ENCODE measurements at regions not wholly inside any gene's neighbourhood (a gene's known extent, or its start where the extent isn't known, plus 50 kb on each side); places are given as distances from the start of the nearest gene placed in this dataset.

GRCh38 chr22:27142286-27142685, 484.9 kb downstream of the MIAT start:
- Histone ChIP-seq H3K27ac (no peak overlapping the region), H3K27me3 (no peaks in the 10 kb centered on the region), H3K36me3 (no peaks in the 10 kb centered on the region), H3K4me3 (no peak overlapping the region), H3K9me3 (no peaks in the 10 kb centered on the region), H3K4me1 (no peaks in the 10 kb centered on the region)
- no peak for DNase-seq (ENCODE audit: extremely low spot score in 2 of 2)
- TF ChIP-seq, protein P1, sequence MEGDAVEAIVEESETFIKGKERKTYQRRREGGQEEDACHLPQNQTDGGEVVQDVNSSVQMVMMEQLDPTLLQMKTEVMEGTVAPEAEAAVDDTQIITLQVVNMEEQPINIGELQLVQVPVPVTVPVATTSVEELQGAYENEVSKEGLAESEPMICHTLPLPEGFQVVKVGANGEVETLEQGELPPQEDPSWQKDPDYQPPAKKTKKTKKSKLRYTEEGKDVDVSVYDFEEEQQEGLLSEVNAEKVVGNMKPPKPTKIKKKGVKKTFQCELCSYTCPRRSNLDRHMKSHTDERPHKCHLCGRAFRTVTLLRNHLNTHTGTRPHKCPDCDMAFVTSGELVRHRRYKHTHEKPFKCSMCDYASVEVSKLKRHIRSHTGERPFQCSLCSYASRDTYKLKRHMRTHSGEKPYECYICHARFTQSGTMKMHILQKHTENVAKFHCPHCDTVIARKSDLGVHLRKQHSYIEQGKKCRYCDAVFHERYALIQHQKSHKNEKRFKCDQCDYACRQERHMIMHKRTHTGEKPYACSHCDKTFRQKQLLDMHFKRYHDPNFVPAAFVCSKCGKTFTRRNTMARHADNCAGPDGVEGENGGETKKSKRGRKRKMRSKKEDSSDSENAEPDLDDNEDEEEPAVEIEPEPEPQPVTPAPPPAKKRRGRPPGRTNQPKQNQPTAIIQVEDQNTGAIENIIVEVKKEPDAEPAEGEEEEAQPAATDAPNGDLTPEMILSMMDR (IDR thresholded peaks at IDR 0.05), result no peak
- TF ChIP-seq POLR2AphosphoS5 (IDR thresholded peaks at IDR 0.05; ENCODE audit: insufficient read depth in 1 of 2, low read depth in 1 of 2) (no peak), POLR2A (IDR thresholded peaks at IDR 0.05) (no peak)
- intact Hi-C loops (cut with DNase I), result no loop called here

DNA sequence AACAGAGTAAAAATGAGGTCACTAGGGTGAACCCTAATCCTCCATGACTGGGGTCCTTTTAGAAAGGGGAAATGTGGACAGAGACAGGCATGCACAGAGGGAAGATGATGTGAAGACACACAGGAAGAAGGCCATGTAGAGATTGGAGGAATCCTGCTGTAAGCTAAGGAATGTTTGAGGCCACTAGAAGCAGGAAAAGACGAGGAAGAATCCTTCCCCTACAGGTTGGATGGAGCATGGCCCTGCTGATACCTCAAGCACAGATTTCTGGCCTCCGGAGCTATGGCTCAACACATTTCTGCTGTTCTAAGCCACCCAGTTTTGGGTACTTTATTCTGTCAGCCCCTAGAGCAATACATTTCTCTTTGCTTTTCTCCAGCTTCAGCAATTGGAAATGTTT, 486.9 kb downstream of the MIAT start:
- Histone ChIP-seq H3K9me3 (no peaks in the 10 kb centered on the region), H3K27ac (no peak overlapping the region), H3K4me1 (no peaks in the 10 kb centered on the region), H3K27me3 (no peaks in the 10 kb centered on the region), H3K36me3 (no peaks in the 10 kb centered on the region), H3K4me3 (no peak overlapping the region)
- intact Hi-C loops (cut with DNase I), result no loop called here
- DNase-seq (ENCODE audit: extremely low spot score in 2 of 2), result no peak
- TF ChIP-seq POLR2A (IDR thresholded peaks at IDR 0.05) (no peak), POLR2AphosphoS5 (IDR thresholded peaks at IDR 0.05; ENCODE audit: insufficient read depth in 1 of 2, low read depth in 1 of 2) (no peak)
- TF ChIP-seq, protein P1 (IDR thresholded peaks at IDR 0.05), result no peak

- H3K27ac ChIP-seq, result no peak overlapping the region
- no peak overlapping the region for H3K4me3 ChIP-seq
- no peaks in the 10 kb centered on the region for H3K27me3 ChIP-seq
- no peak for DNase-seq (ENCODE audit: extremely low spot score in 2 of 2)
- no peaks in the 10 kb centered on the region for H3K4me1 ChIP-seq
- no peaks in the 10 kb centered on the region for H3K36me3 ChIP-seq
- TF ChIP-seq, protein P1 (IDR thresholded peaks at IDR 0.05), result no peak
- TF ChIP-seq POLR2A (IDR thresholded peaks at IDR 0.05) (no peak), POLR2AphosphoS5 (IDR thresholded peaks at IDR 0.05; ENCODE audit: insufficient read depth in 1 of 2, low read depth in 1 of 2) (no peak)
- intact Hi-C loops (cut with DNase I), result no loop called here
- H3K9me3 ChIP-seq, result no peaks in the 10 kb centered on the region
Measured at GRCh38 chr22:27146866-27147633, 489.7 kb downstream of the MIAT start.

DNA sequence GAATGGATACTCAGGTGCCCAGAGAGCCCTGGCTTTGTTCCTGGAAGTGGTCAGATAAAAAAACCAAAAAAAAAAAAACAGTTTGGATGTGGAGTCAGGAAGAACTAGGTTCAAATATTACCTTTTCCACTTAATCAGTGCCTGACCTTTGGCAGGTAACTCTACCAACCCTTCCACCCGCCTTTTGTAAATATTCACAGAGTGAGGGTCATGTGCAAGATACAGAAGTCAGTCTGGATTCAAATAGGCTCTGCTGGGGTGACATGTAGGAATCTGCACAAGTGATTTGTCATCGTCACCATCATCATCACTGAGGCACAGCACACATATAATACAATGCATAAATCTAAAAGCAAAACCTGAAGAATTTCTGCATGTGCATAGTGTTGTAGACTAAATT, 490.7 kb downstream of the MIAT start:
- Histone ChIP-seq H3K4me3 (no peak overlapping the region), H3K27ac (no peak overlapping the region), H3K4me1 (no peaks in the 10 kb centered on the region), H3K36me3 (no peaks in the 10 kb centered on the region), H3K27me3 (no peaks in the 10 kb centered on the region), H3K9me3 (no peaks in the 10 kb centered on the region)
- no peak for DNase-seq (ENCODE audit: extremely low spot score in 2 of 2)
- intact Hi-C loops (cut with DNase I), result no loop called here
- no peak for TF ChIP-seq POLR2A (IDR thresholded peaks at IDR 0.05)
- no peak for TF ChIP-seq POLR2AphosphoS5 (IDR thresholded peaks at IDR 0.05; ENCODE audit: insufficient read depth in 1 of 2, low read depth in 1 of 2)
- TF ChIP-seq, protein P1 (IDR thresholded peaks at IDR 0.05), result no peak

GRCh38 chr22:27148886-27149470, 491.6 kb downstream of the MIAT start:
- intact Hi-C loops (cut with DNase I), result no loop called here
- no peaks in the 10 kb centered on the region for H3K4me1 ChIP-seq
- no peaks in the 10 kb centered on the region for H3K9me3 ChIP-seq
- DNase-seq (ENCODE audit: extremely low spot score in 2 of 2), result no peak
- H3K4me3 ChIP-seq, result no peak overlapping the region
- H3K27me3 ChIP-seq, result no peaks in the 10 kb centered on the region
- no peaks in the 10 kb centered on the region for H3K36me3 ChIP-seq
- H3K27ac ChIP-seq, result no peak overlapping the region
- TF ChIP-seq POLR2A (IDR thresholded peaks at IDR 0.05), result no peak

All from vagina (tissue), 2 donors.